ENCODE measurements at regions not wholly inside any gene's neighbourhood (a gene's known extent, or its start where the extent isn't known, plus 50 kb on each side); places are given as distances from the start of the nearest gene placed in this dataset.

GRCh38 chr12:107377596-107378385 lies 284.4 kb upstream of the CRY1 start (continued):
- no peak for TF ChIP-seq TAF7 (optimal IDR thresholded peaks at IDR 0.05; ENCODE audit: borderline replicate concordance, low read depth, low read length)
- TF ChIP-seq RNF2 (IDR thresholded peaks at IDR 0.05; ENCODE audit: borderline replicate concordance, low read depth, low read length, missing control alignments, poor library complexity, severe bottlenecking), result no peak

Data from H1 (cell line).